ENCODE measurements at regions not wholly inside any gene's neighbourhood (a gene's known extent, or its start where the extent isn't known, plus 50 kb on each side); places are given as distances from the start of the nearest gene placed in this dataset.
"Not testable (repeated sequence)": the region's sequence is repeated elsewhere in the genome, so short reads cannot be mapped to it uniquely, and the experiment has no call there.

- Mint-ChIP-seq H3K27ac (no peak overlapping the region), H3K36me3 (no peaks in the 10 kb centered on the region), H3K9me3 (peaks cover 0 to 10% of the 10 kb centered on the region in 2 donors)
- no peak for ATAC-seq
- DNase-seq (ENCODE audit: low spot score in 2 of 2): no peak
Measured at GRCh38 chr9:31304576-31304975, 1079.9 kb upstream of the ACO1 start.

- DNase-seq (ENCODE audit: low spot score in 2 of 2) (no peak), ATAC-seq (no peak)
- Mint-ChIP-seq H3K27ac (peak overlapping the region in 1 of 2 donors; percentile 52), H3K36me3 (no peaks in the 10 kb centered on the region), H3K9me3 (peaks cover 4 to 8% of the 10 kb centered on the region in 2 donors)
Measured at GRCh38 chr9:31314241-31314640, 1070.2 kb upstream of the ACO1 start.

- ATAC-seq (no peak), DNase-seq (ENCODE audit: low spot score in 2 of 2) (no peak)
- Mint-ChIP-seq H3K9me3 (no peaks in the 10 kb centered on the region), H3K27ac (no peak overlapping the region), H3K36me3 (no peaks in the 10 kb centered on the region)
Measured at GRCh38 chr9:31320494-31320893, 1063.9 kb upstream of the ACO1 start.

- DNase-seq (ENCODE audit: low spot score in 2 of 2): no peak
- H3K27ac Mint-ChIP-seq: no peak overlapping the region
- H3K9me3 Mint-ChIP-seq: peaks cover 0 to under 1% of the 10 kb centered on the region in 2 donors
- ATAC-seq: no peak
- H3K36me3 Mint-ChIP-seq: no peaks in the 10 kb centered on the region
Measured at GRCh38 chr9:31321256-31321655, 1063.2 kb upstream of the ACO1 start.

- DNase-seq (ENCODE audit: low spot score in 2 of 2) (no peak), ATAC-seq (no peak)
- H3K27ac Mint-ChIP-seq: no peak overlapping the region
- H3K9me3 Mint-ChIP-seq: peaks cover 4 to 5% of the 10 kb centered on the region in 2 donors
- H3K36me3 Mint-ChIP-seq: no peaks in the 10 kb centered on the region
Measured at GRCh38 chr9:31321686-31322085, 1062.8 kb upstream of the ACO1 start.

- Mint-ChIP-seq H3K36me3 (peaks cover 0 to 13% of the 10 kb centered on the region in 2 donors), H3K9me3 (peaks cover 15 to 22% of the 10 kb centered on the region in 2 donors), H3K27ac (peak overlapping the region; percentile 75 to 90)
- ATAC-seq (peak in 1 of 2 donors; percentile 52), DNase-seq (ENCODE audit: low spot score in 2 of 2) (no peak)
Measured at GRCh38 chr9:31323726-31324444, 1060.6 kb upstream of the ACO1 start.

GRCh38 chr9:31325778-31326177, 1058.7 kb upstream of the ACO1 start:
- H3K36me3 Mint-ChIP-seq: peaks cover 0 to 13% of the 10 kb centered on the region in 2 donors

GRCh38 chr9:31326883-31327282, 1057.6 kb upstream of the ACO1 start:
- not testable (repeated sequence) for ATAC-seq; DNase-seq (ENCODE audit: low spot score in 2 of 2)
- peaks cover 0 to 13% of the 10 kb centered on the region in 2 donors for H3K36me3 Mint-ChIP-seq
- H3K9me3 Mint-ChIP-seq: peaks cover 15 to 22% of the 10 kb centered on the region in 2 donors
- H3K27ac Mint-ChIP-seq: peak overlapping the region in 1 of 2 donors; percentile 61

More at GRCh38 chr9:31325778-31326177, 1058.7 kb upstream of the ACO1 start:
- ATAC-seq: no peak
- H3K9me3 Mint-ChIP-seq: peaks cover 15 to 22% of the 10 kb centered on the region in 2 donors
- no peak for DNase-seq (ENCODE audit: low spot score in 2 of 2)
- H3K27ac Mint-ChIP-seq: no peak overlapping the region

GRCh38 chr9:31334837-31335528, 1049.5 kb upstream of the ACO1 start:
- Mint-ChIP-seq H3K27ac (no peak overlapping the region), H3K36me3 (no peaks in the 10 kb centered on the region), H3K9me3 (peaks cover 3 to 4% of the 10 kb centered on the region in 2 donors)
- DNase-seq (ENCODE audit: low spot score in 2 of 2): no peak
- no peak for ATAC-seq

- Mint-ChIP-seq H3K27ac (no peak overlapping the region), H3K36me3 (no peaks in the 10 kb centered on the region), H3K9me3 (peaks cover 3 to 4% of the 10 kb centered on the region in 2 donors)
- ATAC-seq: no peak
- no peak for DNase-seq (ENCODE audit: low spot score in 2 of 2)
Measured at GRCh38 chr9:31335529-31336234, 1048.8 kb upstream of the ACO1 start.

- Mint-ChIP-seq H3K36me3 (no peaks in the 10 kb centered on the region), H3K9me3 (peaks cover 3 to 4% of the 10 kb centered on the region in 2 donors), H3K27ac (no peak overlapping the region)
- no peak for DNase-seq (ENCODE audit: low spot score in 2 of 2)
- no peak for ATAC-seq
Measured at GRCh38 chr9:31336386-31336785, 1048.1 kb upstream of the ACO1 start.

GRCh38 chr9:31336841-31337240, 1047.6 kb upstream of the ACO1 start:
- DNase-seq (ENCODE audit: low spot score in 2 of 2) (no peak), ATAC-seq (no peak)
- H3K9me3 Mint-ChIP-seq: peaks cover 3 to 4% of the 10 kb centered on the region in 2 donors
- H3K36me3 Mint-ChIP-seq: no peaks in the 10 kb centered on the region
- H3K27ac Mint-ChIP-seq: no peak overlapping the region

GRCh38 chr9:31347082-31347617, 1037.3 kb upstream of the ACO1 start:
- ATAC-seq (peak; percentile 88 to 91), DNase-seq (ENCODE audit: low spot score in 2 of 2) (no peak)
- H3K27ac Mint-ChIP-seq: peak overlapping the region; percentile 54 to 97
- peaks cover 6 to 12% of the 10 kb centered on the region in 2 donors for H3K9me3 Mint-ChIP-seq
- peaks cover 22 to 26% of the 10 kb centered on the region in 2 donors for H3K36me3 Mint-ChIP-seq

GRCh38 chr9:31355159-31355882, 1029.1 kb upstream of the ACO1 start:
- H3K36me3 Mint-ChIP-seq: peaks cover 0 to 4% of the 10 kb centered on the region in 2 donors
- no peak overlapping the region for H3K27ac Mint-ChIP-seq
- H3K9me3 Mint-ChIP-seq: peaks cover 4 to 10% of the 10 kb centered on the region in 2 donors
- ATAC-seq (no peak), DNase-seq (ENCODE audit: low spot score in 2 of 2) (no peak)

GRCh38 chr9:31355965-31356364, 1028.5 kb upstream of the ACO1 start:
- ATAC-seq (no peak), DNase-seq (ENCODE audit: low spot score in 2 of 2) (no peak)
- H3K27ac Mint-ChIP-seq: no peak overlapping the region
- H3K36me3 Mint-ChIP-seq: peaks cover 0 to 4% of the 10 kb centered on the region in 2 donors
- H3K9me3 Mint-ChIP-seq: peaks cover 4 to 10% of the 10 kb centered on the region in 2 donors

GRCh38 chr9:31359071-31359470, 1025.4 kb upstream of the ACO1 start:
- H3K36me3 Mint-ChIP-seq: peaks cover 0 to 4% of the 10 kb centered on the region in 2 donors
- no peak overlapping the region for H3K27ac Mint-ChIP-seq
- DNase-seq (ENCODE audit: low spot score in 2 of 2) (no peak), ATAC-seq (no peak)
- peaks cover 4 to 10% of the 10 kb centered on the region in 2 donors for H3K9me3 Mint-ChIP-seq
